Vagina (tissue), 2 donors: ENCODE measurements at regions not wholly inside any gene's neighbourhood (a gene's known extent, or its start where the extent isn't known, plus 50 kb on each side); places are given as distances from the start of the nearest gene placed in this dataset.

Experiments
- DNase-seq, 2 donors: peaks; one replicate each; pipeline ENCODE4 v3.0.0-alpha.2; 2017; ENCODE audit errors: extremely low spot score in 2 of 2
- H3K27ac ChIP-seq: fragments of 200-600 bp; sonication (generic); one replicate; pipeline ENCODE4 v1.5.1; 2019
- H3K27me3 ChIP-seq: fragments of 200-600 bp; sonication (generic); one replicate; pipeline ENCODE4 v1.5.1; 2019
- H3K36me3 ChIP-seq, 2 donors: fragments of 200-600 bp; sonication (generic); one replicate each; pipeline ENCODE4 v1.5.1; 2017 to 2019
- H3K4me1 ChIP-seq: fragments of 200-600 bp; sonication (generic); one replicate; pipeline ENCODE4 v1.5.1; 2019
- H3K4me3 ChIP-seq, 2 donors: fragments of 200-600 bp; sonication (generic); 1 replicate in 1 of 2; 2 replicates in 1 of 2; pipeline ENCODE4 v1.5.1; 2016 to 2019
- H3K9me3 ChIP-seq: fragments of 200-600 bp; sonication (generic); one replicate; pipeline ENCODE4 v1.5.1; 2019
- POLR2A ChIP-seq, 2 donors: fragments of 450-650 bp; IDR thresholded peaks; one replicate each; pipeline ENCODE4 v1.6.1; 2017; ENCODE audit warnings: antibody characterized with exemption in 2 of 2, mild to moderate bottlenecking in 2 of 2, moderate library complexity in 2 of 2
- POLR2AphosphoS5 ChIP-seq, 2 donors: sonication (generic); formaldehyde crosslinking; IDR thresholded peaks; one replicate each; pipeline ENCODE4 v1.9.0; 2017; ENCODE audit warnings: antibody characterized with exemption in 2 of 2, mild to moderate bottlenecking in 2 of 2, low read depth in 1 of 2; ENCODE audit not compliant: insufficient read depth in 1 of 2
- intact Hi-C: fragments of 100-400 bp; cut with DNase I; formaldehyde crosslinking; loops from one replicate; pipeline ENCODE4 v1.15.1; 2023
- TF ChIP-seq, protein P1 (sequence below), 3 experiments: fragments of 450-650 bp in 2 of 3; fragments of 200-600 bp in 1 of 3; sonication (generic) in 1 of 3; IDR thresholded peaks; one replicate each; pipeline ENCODE4 v1.5.1; 2017 to 2019; ENCODE audit warnings: antibody characterized with exemption in 3 of 3, mild to moderate bottlenecking in 2 of 3, moderate library complexity in 2 of 3

DNA sequence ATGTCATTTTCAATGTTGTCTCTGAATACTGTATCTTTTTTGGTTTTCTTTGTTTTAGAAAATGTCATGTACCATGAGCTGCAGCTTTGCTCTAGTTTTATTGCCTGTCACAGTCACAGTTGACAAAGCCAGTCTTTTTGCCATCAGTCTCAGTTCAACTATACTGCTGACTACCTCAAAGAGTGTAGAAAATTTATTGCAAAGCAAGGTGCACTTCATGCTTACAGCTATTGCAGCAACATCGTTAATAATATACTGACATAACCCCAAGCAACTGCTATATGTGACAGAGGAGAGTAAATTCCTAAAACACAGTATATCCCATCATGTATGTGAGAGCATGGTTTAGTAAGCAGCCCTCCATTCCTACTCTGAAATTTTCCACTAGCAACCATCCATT, 2022.3 kb downstream of the ARAP2 start:
- TF ChIP-seq POLR2AphosphoS5 (IDR thresholded peaks at IDR 0.05; ENCODE audit: insufficient read depth in 1 of 2, low read depth in 1 of 2) (no peak), POLR2A (IDR thresholded peaks at IDR 0.05) (no peak)
- TF ChIP-seq, protein P1, sequence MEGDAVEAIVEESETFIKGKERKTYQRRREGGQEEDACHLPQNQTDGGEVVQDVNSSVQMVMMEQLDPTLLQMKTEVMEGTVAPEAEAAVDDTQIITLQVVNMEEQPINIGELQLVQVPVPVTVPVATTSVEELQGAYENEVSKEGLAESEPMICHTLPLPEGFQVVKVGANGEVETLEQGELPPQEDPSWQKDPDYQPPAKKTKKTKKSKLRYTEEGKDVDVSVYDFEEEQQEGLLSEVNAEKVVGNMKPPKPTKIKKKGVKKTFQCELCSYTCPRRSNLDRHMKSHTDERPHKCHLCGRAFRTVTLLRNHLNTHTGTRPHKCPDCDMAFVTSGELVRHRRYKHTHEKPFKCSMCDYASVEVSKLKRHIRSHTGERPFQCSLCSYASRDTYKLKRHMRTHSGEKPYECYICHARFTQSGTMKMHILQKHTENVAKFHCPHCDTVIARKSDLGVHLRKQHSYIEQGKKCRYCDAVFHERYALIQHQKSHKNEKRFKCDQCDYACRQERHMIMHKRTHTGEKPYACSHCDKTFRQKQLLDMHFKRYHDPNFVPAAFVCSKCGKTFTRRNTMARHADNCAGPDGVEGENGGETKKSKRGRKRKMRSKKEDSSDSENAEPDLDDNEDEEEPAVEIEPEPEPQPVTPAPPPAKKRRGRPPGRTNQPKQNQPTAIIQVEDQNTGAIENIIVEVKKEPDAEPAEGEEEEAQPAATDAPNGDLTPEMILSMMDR (IDR thresholded peaks at IDR 0.05) = no peak
- intact Hi-C loops = no loop called here
- Histone ChIP-seq H3K4me3 (no peak overlapping the region), H3K27ac (no peak overlapping the region), H3K27me3 (no peaks in the 10 kb centered on the region), H3K4me1 (no peaks in the 10 kb centered on the region), H3K36me3 (no peaks in the 10 kb centered on the region), H3K9me3 (no peaks in the 10 kb centered on the region)
- no peak for DNase-seq

DNA sequence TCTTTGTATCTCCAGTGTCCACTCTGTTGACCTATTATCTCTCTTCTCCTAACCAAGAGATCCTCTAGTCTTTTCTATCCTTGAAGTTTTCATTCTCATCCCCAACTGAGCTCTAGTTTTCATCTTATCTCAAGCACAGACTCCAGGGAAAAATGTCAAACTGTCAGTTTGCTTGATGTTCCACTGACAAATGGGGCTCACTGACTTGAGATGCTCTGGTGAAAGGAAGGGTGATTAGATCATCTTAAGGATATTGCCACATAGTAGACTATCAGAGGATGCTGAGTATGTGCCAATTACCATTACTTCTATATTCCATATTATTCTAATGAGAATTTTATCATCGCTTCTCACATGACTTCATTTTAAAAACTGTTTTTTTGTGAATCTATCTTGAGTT, 2008.2 kb downstream of the ARAP2 start:
- TF ChIP-seq, protein P1 (IDR thresholded peaks at IDR 0.05) = no peak
- TF ChIP-seq POLR2AphosphoS5 (IDR thresholded peaks at IDR 0.05; ENCODE audit: insufficient read depth in 1 of 2, low read depth in 1 of 2) (no peak), POLR2A (IDR thresholded peaks at IDR 0.05) (no peak)
- H3K4me1 ChIP-seq = no peaks in the 10 kb centered on the region
- no peaks in the 10 kb centered on the region for H3K27me3 ChIP-seq
- no peak overlapping the region for H3K4me3 ChIP-seq
- intact Hi-C loops = no loop called here
- no peaks in the 10 kb centered on the region for H3K36me3 ChIP-seq
- H3K9me3 ChIP-seq = no peaks in the 10 kb centered on the region
- H3K27ac ChIP-seq = no peak overlapping the region
- no peak for DNase-seq

DNA sequence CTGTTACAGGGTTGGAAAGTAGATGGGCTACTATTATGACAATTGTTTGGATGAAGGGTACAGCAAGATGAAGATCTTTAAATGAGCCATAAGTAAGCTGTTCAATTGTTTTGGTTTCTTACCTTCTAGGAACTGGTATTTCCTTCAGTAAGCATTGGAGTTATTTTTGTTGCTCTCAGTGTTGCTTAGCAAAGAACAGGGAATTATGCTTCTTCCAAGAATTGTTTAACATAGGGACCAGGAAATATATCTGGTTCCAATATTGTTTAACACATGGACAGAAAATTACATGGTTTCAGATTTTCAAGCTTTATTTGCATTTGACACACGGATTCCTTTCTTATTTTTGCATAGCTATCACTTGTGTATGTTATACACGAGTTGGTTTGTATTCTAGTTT, 1999.0 kb downstream of the ARAP2 start:
- H3K27me3 ChIP-seq = no peaks in the 10 kb centered on the region
- no peaks in the 10 kb centered on the region for H3K9me3 ChIP-seq
- no peak overlapping the region for H3K27ac ChIP-seq
- H3K4me3 ChIP-seq = no peak overlapping the region
- DNase-seq = no peak
- TF ChIP-seq POLR2AphosphoS5 (IDR thresholded peaks at IDR 0.05; ENCODE audit: insufficient read depth in 1 of 2, low read depth in 1 of 2) (no peak), POLR2A (IDR thresholded peaks at IDR 0.05) (no peak)
- TF ChIP-seq, protein P1 (IDR thresholded peaks at IDR 0.05) = no peak
- H3K4me1 ChIP-seq = no peaks in the 10 kb centered on the region
- intact Hi-C loops = no loop called here
- H3K36me3 ChIP-seq = no peaks in the 10 kb centered on the region

DNA sequence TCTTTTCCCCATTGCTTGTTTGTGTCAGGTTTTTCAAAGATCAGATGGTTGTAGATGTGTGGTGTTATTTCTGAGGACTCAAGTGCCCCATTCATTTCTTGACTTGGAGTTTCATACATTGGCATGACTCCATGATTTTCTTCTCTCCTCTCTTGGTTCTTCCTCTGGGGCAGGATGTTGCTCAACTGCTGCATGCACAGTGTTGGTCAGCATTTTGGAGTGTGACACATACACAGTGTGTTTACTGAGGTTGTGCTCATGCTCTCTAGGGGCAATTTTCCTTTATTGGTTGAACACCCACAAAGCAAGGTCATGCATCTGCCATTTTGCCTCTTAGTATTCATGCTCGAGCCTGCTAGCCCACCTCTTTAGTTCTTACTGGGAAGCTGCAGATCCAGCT, 1993.8 kb downstream of the ARAP2 start:
- Histone ChIP-seq H3K9me3 (no peaks in the 10 kb centered on the region), H3K4me3 (no peak overlapping the region), H3K4me1 (no peaks in the 10 kb centered on the region), H3K27ac (no peak overlapping the region), H3K36me3 (no peaks in the 10 kb centered on the region), H3K27me3 (no peaks in the 10 kb centered on the region)
- TF ChIP-seq, protein P1 (IDR thresholded peaks at IDR 0.05) = no peak
- TF ChIP-seq POLR2AphosphoS5 (IDR thresholded peaks at IDR 0.05; ENCODE audit: insufficient read depth in 1 of 2, low read depth in 1 of 2) (no peak), POLR2A (IDR thresholded peaks at IDR 0.05) (no peak)
- DNase-seq = no peak
- intact Hi-C loops = no loop called here

DNA sequence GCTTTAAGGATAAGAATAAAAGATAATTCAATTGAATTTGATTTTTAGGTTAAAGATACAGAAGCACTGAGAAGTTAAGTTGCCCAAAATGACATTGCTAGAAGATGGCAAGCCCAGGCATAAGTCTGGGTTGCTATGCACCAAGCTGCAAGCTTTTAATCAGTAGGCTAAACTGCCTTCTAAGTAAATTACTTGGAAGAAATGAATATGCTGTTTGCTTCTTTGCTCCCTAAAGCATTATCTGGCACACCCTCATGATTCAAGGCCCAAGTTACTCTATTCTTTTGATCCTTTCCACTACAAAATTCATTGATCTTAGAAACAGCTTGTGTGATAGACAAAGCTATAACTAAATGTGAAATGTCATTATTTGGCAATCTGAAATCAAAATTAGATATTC, 1991.1 kb downstream of the ARAP2 start:
- no peak for DNase-seq
- Histone ChIP-seq H3K36me3 (no peaks in the 10 kb centered on the region), H3K4me3 (no peak overlapping the region), H3K9me3 (no peaks in the 10 kb centered on the region), H3K27me3 (no peaks in the 10 kb centered on the region), H3K27ac (no peak overlapping the region), H3K4me1 (no peaks in the 10 kb centered on the region)
- intact Hi-C loops = no loop called here
- no peak for TF ChIP-seq POLR2A (IDR thresholded peaks at IDR 0.05)
- no peak for TF ChIP-seq POLR2AphosphoS5 (IDR thresholded peaks at IDR 0.05; ENCODE audit: insufficient read depth in 1 of 2, low read depth in 1 of 2)
- TF ChIP-seq, protein P1 (IDR thresholded peaks at IDR 0.05) = no peak
